HCT116 (cell line): ENCODE measurements at regions not wholly inside any gene's neighbourhood (a gene's known extent, or its start where the extent isn't known, plus 50 kb on each side); places are given as distances from the start of the nearest gene placed in this dataset.

Experiments used
- CEBPB ChIP-seq: IDR thresholded peaks from 2 replicates; pipeline ENCODE4 v1.6.1; 2012; ENCODE audit warnings: low read depth
- EGR1 ChIP-seq: IDR thresholded peaks from 2 replicates; pipeline ENCODE4 v1.6.1; 2012; ENCODE audit warnings: low read depth
- EZH2 ChIP-seq: fragments of 200-600 bp; sonication (generic); IDR thresholded peaks from 2 replicates; pipeline ENCODE4 v1.6.1; 2017; ENCODE audit warnings: antibody characterized with exemption, mixed run types
- FOSL1 ChIP-seq: IDR thresholded peaks from 2 replicates; pipeline ENCODE4 v1.6.1; 2012; ENCODE audit warnings: low read depth
- JUND ChIP-seq: IDR thresholded peaks from 2 replicates; pipeline ENCODE4 v1.6.1; 2012
- POLR2A ChIP-seq: IDR thresholded peaks from 2 replicates; pipeline ENCODE4 v1.7.0; 2011; ENCODE audit warnings: borderline replicate concordance; ENCODE audit not compliant: insufficient read depth, insufficient read length; ENCODE audit errors: extremely low read depth
- POLR2AphosphoS5 ChIP-seq: IDR thresholded peaks from 2 replicates; pipeline ENCODE4 v1.6.1; 2011; ENCODE audit warnings: mild to moderate bottlenecking, low read depth, low read length, moderate library complexity
- RAD21 ChIP-seq: IDR thresholded peaks from 2 replicates; pipeline ENCODE4 v1.6.1; 2012; ENCODE audit warnings: low read depth, mild to moderate bottlenecking
- SIN3A ChIP-seq: IDR thresholded peaks from 2 replicates; pipeline ENCODE4 v1.6.1; 2012; ENCODE audit warnings: low read depth
- SP1 ChIP-seq: IDR thresholded peaks from 2 replicates; pipeline ENCODE4 v1.6.1; 2012; ENCODE audit warnings: low read depth
- YY1 ChIP-seq: IDR thresholded peaks from 2 replicates; pipeline ENCODE4 v1.6.1; 2011; ENCODE audit warnings: low read length, low read depth, moderate library complexity, mild to moderate bottlenecking; ENCODE audit not compliant: insufficient replicate concordance; ENCODE audit errors: extremely low read depth
- ZFX ChIP-seq: fragments of 450-650 bp; IDR thresholded peaks from 2 replicates; pipeline ENCODE4 v1.6.1; 2017
- TF ChIP-seq, protein P1 (sequence below), 3 experiments: fragments of 200-600 bp in 1 of 3; sonication (generic) in 1 of 3; IDR thresholded peaks in 2 of 3; conservative IDR thresholded peaks in 1 of 3; 2 replicates each; pipeline ENCODE4 v1.5.1; 2012 to 2017; ENCODE audit warnings: low read depth in 2 of 3, low read length in 2 of 3, antibody characterized with exemption in 1 of 3, borderline replicate concordance in 1 of 3, control low read depth in 1 of 3, mild to moderate bottlenecking in 1 of 3, mixed read lengths in 1 of 3, mixed run types in 1 of 3, moderate library complexity in 1 of 3; ENCODE audit not compliant: insufficient read depth in 1 of 3
- TF ChIP-seq, protein P2 (sequence below): IDR thresholded peaks from 2 replicates; pipeline ENCODE4 v1.6.1; 2012

DNA sequence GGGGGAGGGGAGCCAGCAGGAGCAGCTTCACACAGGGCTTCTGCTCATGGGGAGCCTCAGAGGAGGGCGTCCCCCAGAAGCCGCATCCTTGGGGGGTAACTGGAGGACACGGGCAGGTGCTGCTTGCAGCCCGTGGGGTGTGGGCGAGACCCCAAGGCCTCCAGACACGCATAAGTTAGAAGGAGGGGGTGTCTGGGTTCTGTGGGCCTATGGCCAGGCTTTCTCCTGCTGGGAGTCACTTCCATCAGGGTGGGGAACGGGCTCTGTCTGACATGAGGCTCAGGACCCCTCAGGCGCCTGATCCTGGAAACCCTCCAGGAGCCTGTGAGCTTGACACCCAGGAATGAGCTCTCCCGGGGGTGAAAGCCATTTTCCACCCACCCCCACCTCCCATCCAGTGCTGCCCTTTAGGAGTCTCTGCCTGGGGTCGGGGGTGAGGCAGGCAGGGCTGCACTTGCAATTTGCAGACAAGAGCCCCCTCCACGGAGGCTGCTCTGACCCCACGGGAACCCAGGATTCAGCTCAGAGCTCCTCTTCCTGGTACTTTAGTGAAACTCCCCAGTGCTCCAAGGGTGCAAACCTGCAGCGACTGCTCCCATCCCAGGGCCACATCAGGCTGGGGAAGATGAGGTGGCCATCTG is 325.7 kb downstream of the ADGRD1 start:
- TF ChIP-seq, protein P1, sequence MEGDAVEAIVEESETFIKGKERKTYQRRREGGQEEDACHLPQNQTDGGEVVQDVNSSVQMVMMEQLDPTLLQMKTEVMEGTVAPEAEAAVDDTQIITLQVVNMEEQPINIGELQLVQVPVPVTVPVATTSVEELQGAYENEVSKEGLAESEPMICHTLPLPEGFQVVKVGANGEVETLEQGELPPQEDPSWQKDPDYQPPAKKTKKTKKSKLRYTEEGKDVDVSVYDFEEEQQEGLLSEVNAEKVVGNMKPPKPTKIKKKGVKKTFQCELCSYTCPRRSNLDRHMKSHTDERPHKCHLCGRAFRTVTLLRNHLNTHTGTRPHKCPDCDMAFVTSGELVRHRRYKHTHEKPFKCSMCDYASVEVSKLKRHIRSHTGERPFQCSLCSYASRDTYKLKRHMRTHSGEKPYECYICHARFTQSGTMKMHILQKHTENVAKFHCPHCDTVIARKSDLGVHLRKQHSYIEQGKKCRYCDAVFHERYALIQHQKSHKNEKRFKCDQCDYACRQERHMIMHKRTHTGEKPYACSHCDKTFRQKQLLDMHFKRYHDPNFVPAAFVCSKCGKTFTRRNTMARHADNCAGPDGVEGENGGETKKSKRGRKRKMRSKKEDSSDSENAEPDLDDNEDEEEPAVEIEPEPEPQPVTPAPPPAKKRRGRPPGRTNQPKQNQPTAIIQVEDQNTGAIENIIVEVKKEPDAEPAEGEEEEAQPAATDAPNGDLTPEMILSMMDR (IDR thresholded peaks at IDR 0.05 in 2 of 3, conservative IDR thresholded peaks at IDR 0.05 in 1 of 3; ENCODE audit: borderline replicate concordance in 1 of 3, insufficient read depth in 1 of 3, low read depth in 2 of 3, low read length in 2 of 3), result no peak
- no peak for TF ChIP-seq POLR2A
- TF ChIP-seq EGR1, result no peak
- TF ChIP-seq FOSL1, result no peak
- TF ChIP-seq SP1, result no peak
- TF ChIP-seq ZFX, result no peak
- TF ChIP-seq JUND, result no peak
- no peak for TF ChIP-seq CEBPB
- TF ChIP-seq EZH2, result no peak
- TF ChIP-seq, protein P2, sequence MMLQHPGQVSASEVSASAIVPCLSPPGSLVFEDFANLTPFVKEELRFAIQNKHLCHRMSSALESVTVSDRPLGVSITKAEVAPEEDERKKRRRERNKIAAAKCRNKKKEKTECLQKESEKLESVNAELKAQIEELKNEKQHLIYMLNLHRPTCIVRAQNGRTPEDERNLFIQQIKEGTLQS, result no peak
- no peak for TF ChIP-seq RAD21
- no peak for TF ChIP-seq SIN3A
- TF ChIP-seq POLR2AphosphoS5, result no peak
- no peak for TF ChIP-seq YY1
